ENCODE measurements at regions not wholly inside any gene's neighbourhood (a gene's known extent, or its start where the extent isn't known, plus 50 kb on each side); places are given as distances from the start of the nearest gene placed in this dataset.

GRCh38 chr3:190996181-190996775 is 133.8 kb upstream of the GMNC start:
- H3K4me3 ChIP-seq, result no peak overlapping the region
- no peak for DNase-seq
- no peaks in the 10 kb centered on the region for H3K9me3 ChIP-seq
- no peaks in the 10 kb centered on the region for H3K4me1 ChIP-seq
- intact Hi-C loops (cut with DNase I), result no loop called here
- no peak for FAIRE-seq
- 27 to 48% methylated on average over 3 of the region's 3 CpGs for WGBS, 2 donors
- no peak for ATAC-seq
- no peak overlapping the region for H3K27ac ChIP-seq
- H3K36me3 ChIP-seq, result no peaks in the 10 kb centered on the region
- no peaks in the 10 kb centered on the region for H3K27me3 ChIP-seq
- no peak for TF ChIP-seq CTCF (IDR thresholded peaks at IDR 0.05)

- ATAC-seq (no peak), DNase-seq (no peak), FAIRE-seq (no peak)
- no peak overlapping the region for H3K27ac ChIP-seq
- intact Hi-C loops (cut with DNase I), result no loop called here
- H3K27me3 ChIP-seq, result no peaks in the 10 kb centered on the region
- no peaks in the 10 kb centered on the region for H3K36me3 ChIP-seq
- no peak overlapping the region for H3K4me3 ChIP-seq
- no peak for TF ChIP-seq CTCF (IDR thresholded peaks at IDR 0.05)
- H3K4me1 ChIP-seq, result no peaks in the 10 kb centered on the region
- H3K9me3 ChIP-seq, result no peaks in the 10 kb centered on the region
- 24 to 35% methylated on average over 1 of the region's 1 CpG for WGBS, 2 donors
Observed at GRCh38 chr3:190995156-190995555, 132.7 kb upstream of the GMNC start.

GRCh38 chr3:190990898-190991297 is 128.4 kb upstream of the GMNC start:
- FAIRE-seq (no peak), ATAC-seq (no peak), DNase-seq (no peak)
- Histone ChIP-seq H3K4me3 (no peak overlapping the region), H3K4me1 (no peaks in the 10 kb centered on the region), H3K27me3 (no peaks in the 10 kb centered on the region), H3K36me3 (no peaks in the 10 kb centered on the region), H3K9me3 (no peaks in the 10 kb centered on the region), H3K27ac (no peak overlapping the region)
- intact Hi-C loops (cut with DNase I), result no loop called here
- no peak for TF ChIP-seq CTCF (IDR thresholded peaks at IDR 0.05)

GRCh38 chr3:190989218-190989617 is 126.7 kb upstream of the GMNC start:
- H3K9me3 ChIP-seq, result no peaks in the 10 kb centered on the region
- H3K4me3 ChIP-seq, result no peak overlapping the region
- no peak overlapping the region for H3K27ac ChIP-seq
- no peaks in the 10 kb centered on the region for H3K36me3 ChIP-seq
- DNase-seq (no peak), ATAC-seq (no peak), FAIRE-seq (no peak)
- no peak for TF ChIP-seq CTCF (IDR thresholded peaks at IDR 0.05)
- no peaks in the 10 kb centered on the region for H3K4me1 ChIP-seq
- 66 to 72% methylated on average over 2 of the region's 2 CpGs for WGBS, 2 donors
- no peaks in the 10 kb centered on the region for H3K27me3 ChIP-seq
- intact Hi-C loops (cut with DNase I), result no loop called here

- Histone ChIP-seq H3K27me3 (no peaks in the 10 kb centered on the region), H3K4me1 (no peaks in the 10 kb centered on the region), H3K9me3 (no peaks in the 10 kb centered on the region), H3K36me3 (no peaks in the 10 kb centered on the region), H3K4me3 (no peak overlapping the region), H3K27ac (no peak overlapping the region)
- 39 to 57% methylated on average over 2 of the region's 2 CpGs for WGBS, 2 donors
- ATAC-seq, result no peak
- intact Hi-C loops (cut with DNase I), result no loop called here
- DNase-seq, result no peak
- no peak for FAIRE-seq
- TF ChIP-seq CTCF (IDR thresholded peaks at IDR 0.05), result no peak
Observed at GRCh38 chr3:190988102-190988501, 125.6 kb upstream of the GMNC start.

Measured in pancreas (tissue), 10 donors.